GM12878 (cell line): ENCODE measurements at regions not wholly inside any gene's neighbourhood (a gene's known extent, or its start where the extent isn't known, plus 50 kb on each side); places are given as distances from the start of the nearest gene placed in this dataset.

Source experiments
- CREB1 ChIP-seq: IDR thresholded peaks from 2 replicates; pipeline ENCODE4 v1.6.1; 2012; ENCODE audit warnings: low read depth, mild to moderate bottlenecking, inconsistent platforms
- CTCF ChIP-seq, 3 experiments: IDR thresholded peaks in 2 of 3; conservative IDR thresholded peaks in 1 of 3; 2 replicates each; pipeline ENCODE4 v1.5.1; 2011; ENCODE audit warnings: low read depth in 3 of 3, low read length in 3 of 3, mild to moderate bottlenecking in 3 of 3, control low read depth in 2 of 3, moderate library complexity in 2 of 3, inconsistent platforms in 1 of 3, mixed read lengths in 1 of 3; ENCODE audit not compliant: control insufficient read depth in 2 of 3, insufficient read depth in 1 of 3; ENCODE audit errors: extremely low read depth in 1 of 3
- EZH2 ChIP-seq: IDR thresholded peaks from 2 replicates; pipeline ENCODE4 v1.6.1; 2012; ENCODE audit warnings: low read depth, mild to moderate bottlenecking, control low read depth, inconsistent platforms, low read length, borderline replicate concordance; ENCODE audit not compliant: control insufficient read depth
- PAX8 ChIP-seq: fragments of 450-650 bp; IDR thresholded peaks from 2 replicates; pipeline ENCODE4 v1.6.1; 2017; ENCODE audit warnings: mild to moderate bottlenecking, moderate library complexity
- POLR2AphosphoS5 ChIP-seq: IDR thresholded peaks from 2 replicates; pipeline ENCODE4 v1.6.1; 2011; ENCODE audit warnings: mild to moderate bottlenecking, low read length, inconsistent platforms
- SMARCA5 ChIP-seq: fragments of 450-650 bp; IDR thresholded peaks from 2 replicates; pipeline ENCODE4 v1.6.1; 2017; ENCODE audit warnings: mild to moderate bottlenecking
- SMC3 ChIP-seq: IDR thresholded peaks from 2 replicates; pipeline ENCODE4 v1.6.1; 2011; ENCODE audit warnings: low read length, improper control_type of control experiment, borderline replicate concordance
- YY1 ChIP-seq: IDR thresholded peaks from 2 replicates; pipeline ENCODE4 v1.6.1; 2011; ENCODE audit warnings: low read depth, mild to moderate bottlenecking, low read length
- TF ChIP-seq, protein P1 (sequence below): fragments of 450-650 bp; IDR thresholded peaks from 2 replicates; pipeline ENCODE4 v1.6.1; 2016; ENCODE audit warnings: mild to moderate bottlenecking
- TF ChIP-seq, protein P2 (sequence below): fragments of 450-650 bp; formaldehyde crosslinking; IDR thresholded peaks from 2 replicates; pipeline ENCODE4 v1.4.0; 2022; ENCODE audit warnings: mild to moderate bottlenecking, moderate library complexity
- TF ChIP-seq, protein P3 (sequence below): fragments of 450-650 bp; IDR thresholded peaks from 2 replicates; pipeline ENCODE4 v1.6.1; 2014; ENCODE audit warnings: mild to moderate bottlenecking

GRCh38 chr2:145538661-145539350, 1018.9 kb upstream of the ZEB2 start:
- TF ChIP-seq CTCF (IDR thresholded peaks at IDR 0.05 in 2 of 3, conservative IDR thresholded peaks at IDR 0.05 in 1 of 3; ENCODE audit: control insufficient read depth in 2 of 3, extremely low read depth in 1 of 3, insufficient read depth in 1 of 3, low read depth in 3 of 3, low read length in 3 of 3) (no peak), EZH2 (no peak), PAX8 (no peak), CREB1 (no peak), SMC3 (no peak), SMARCA5 (no peak), YY1 (no peak), POLR2AphosphoS5 (no peak)
- TF ChIP-seq, protein P1, sequence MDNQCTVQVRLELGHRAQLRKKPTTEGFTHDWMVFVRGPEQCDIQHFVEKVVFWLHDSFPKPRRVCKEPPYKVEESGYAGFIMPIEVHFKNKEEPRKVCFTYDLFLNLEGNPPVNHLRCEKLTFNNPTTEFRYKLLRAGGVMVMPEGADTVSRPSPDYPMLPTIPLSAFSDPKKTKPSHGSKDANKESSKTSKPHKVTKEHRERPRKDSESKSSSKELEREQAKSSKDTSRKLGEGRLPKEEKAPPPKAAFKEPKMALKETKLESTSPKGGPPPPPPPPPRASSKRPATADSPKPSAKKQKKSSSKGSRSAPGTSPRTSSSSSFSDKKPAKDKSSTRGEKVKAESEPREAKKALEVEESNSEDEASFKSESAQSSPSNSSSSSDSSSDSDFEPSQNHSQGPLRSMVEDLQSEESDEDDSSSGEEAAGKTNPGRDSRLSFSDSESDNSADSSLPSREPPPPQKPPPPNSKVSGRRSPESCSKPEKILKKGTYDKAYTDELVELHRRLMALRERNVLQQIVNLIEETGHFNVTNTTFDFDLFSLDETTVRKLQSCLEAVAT: no peak
- TF ChIP-seq, protein P2, sequence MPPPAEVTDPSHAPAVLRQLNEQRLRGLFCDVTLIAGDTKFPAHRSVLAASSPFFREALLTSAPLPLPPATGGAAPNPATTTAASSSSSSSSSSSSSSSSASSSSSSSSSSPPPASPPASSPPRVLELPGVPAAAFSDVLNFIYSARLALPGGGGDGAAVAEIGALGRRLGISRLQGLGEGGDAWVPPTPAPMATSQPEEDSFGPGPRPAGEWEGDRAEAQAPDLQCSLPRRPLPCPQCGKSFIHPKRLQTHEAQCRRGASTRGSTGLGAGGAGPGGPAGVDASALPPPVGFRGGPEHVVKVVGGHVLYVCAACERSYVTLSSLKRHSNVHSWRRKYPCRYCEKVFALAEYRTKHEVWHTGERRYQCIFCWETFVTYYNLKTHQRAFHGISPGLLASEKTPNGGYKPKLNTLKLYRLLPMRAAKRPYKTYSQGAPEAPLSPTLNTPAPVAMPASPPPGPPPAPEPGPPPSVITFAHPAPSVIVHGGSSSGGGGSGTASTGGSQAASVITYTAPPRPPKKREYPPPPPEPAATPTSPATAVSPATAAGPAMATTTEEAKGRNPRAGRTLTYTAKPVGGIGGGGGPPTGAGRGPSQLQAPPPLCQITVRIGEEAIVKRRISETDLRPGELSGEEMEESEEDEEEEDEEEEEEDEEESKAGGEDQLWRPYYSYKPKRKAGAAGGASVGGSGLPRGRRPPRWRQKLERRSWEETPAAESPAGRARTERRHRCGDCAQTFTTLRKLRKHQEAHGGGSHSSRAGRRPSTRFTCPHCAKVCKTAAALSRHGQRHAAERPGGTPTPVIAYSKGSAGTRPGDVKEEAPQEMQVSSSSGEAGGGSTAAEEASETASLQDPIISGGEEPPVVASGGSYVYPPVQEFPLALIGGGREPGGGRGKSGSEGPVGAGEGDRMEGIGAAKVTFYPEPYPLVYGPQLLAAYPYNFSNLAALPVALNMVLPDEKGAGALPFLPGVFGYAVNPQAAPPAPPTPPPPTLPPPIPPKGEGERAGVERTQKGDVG (CRISPR knock-in tag): no peak
- TF ChIP-seq, protein P3, sequence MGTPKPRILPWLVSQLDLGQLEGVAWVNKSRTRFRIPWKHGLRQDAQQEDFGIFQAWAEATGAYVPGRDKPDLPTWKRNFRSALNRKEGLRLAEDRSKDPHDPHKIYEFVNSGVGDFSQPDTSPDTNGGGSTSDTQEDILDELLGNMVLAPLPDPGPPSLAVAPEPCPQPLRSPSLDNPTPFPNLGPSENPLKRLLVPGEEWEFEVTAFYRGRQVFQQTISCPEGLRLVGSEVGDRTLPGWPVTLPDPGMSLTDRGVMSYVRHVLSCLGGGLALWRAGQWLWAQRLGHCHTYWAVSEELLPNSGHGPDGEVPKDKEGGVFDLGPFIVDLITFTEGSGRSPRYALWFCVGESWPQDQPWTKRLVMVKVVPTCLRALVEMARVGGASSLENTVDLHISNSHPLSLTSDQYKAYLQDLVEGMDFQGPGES: no peak
